GM21529 (cell line): ENCODE measurements at regions not wholly inside any gene's neighbourhood (a gene's known extent, or its start where the extent isn't known, plus 50 kb on each side); places are given as distances from the start of the nearest gene placed in this dataset.
"Not testable (repeated sequence)": the region's sequence is repeated elsewhere in the genome, so short reads cannot be mapped to it uniquely, and the experiment has no call there.

Experiments
- ATAC-seq: cut with Tn5 transposase; IDR thresholded peaks from one replicate; pipeline ENCODE4 v1.9.1; 2021; ENCODE audit not compliant: unreplicated experiment

- no peak for ATAC-seq
Observed at GRCh38 chr3:94587291-94587690, 524.4 kb downstream of the NSUN3 start.

- ATAC-seq, result no peak
Observed at GRCh38 chr3:94593526-94594150, 530.8 kb downstream of the NSUN3 start.

- no peak for ATAC-seq
Observed at GRCh38 chr3:94596141-94596540, 533.3 kb downstream of the NSUN3 start.

- ATAC-seq, result peak; percentile 38
Observed at GRCh38 chr3:94596887-94597566, 534.2 kb downstream of the NSUN3 start.

- ATAC-seq, result no peak
Observed at GRCh38 chr3:94607778-94608177, 544.9 kb downstream of the NSUN3 start.

- ATAC-seq, result no peak
Observed at GRCh38 chr3:94609908-94610307, 547.0 kb downstream of the NSUN3 start.

GRCh38 chr3:94611596-94611995 lies 548.7 kb downstream of the NSUN3 start:
- ATAC-seq, result no peak

GRCh38 chr3:94612631-94613030 lies 549.8 kb downstream of the NSUN3 start:
- ATAC-seq, result no peak

- no peak for ATAC-seq
Observed at GRCh38 chr3:94614192-94614591, 551.3 kb downstream of the NSUN3 start.

GRCh38 chr3:94615275-94616065 lies 552.6 kb downstream of the NSUN3 start:
- ATAC-seq, result no peak

GRCh38 chr3:94616833-94617232 lies 554.0 kb downstream of the NSUN3 start:
- ATAC-seq, result no peak

- ATAC-seq, result no peak
Observed at GRCh38 chr3:94617312-94617711, 554.5 kb downstream of the NSUN3 start.

GRCh38 chr3:94619643-94620042 lies 556.8 kb downstream of the NSUN3 start:
- no peak for ATAC-seq

- no peak for ATAC-seq
Observed at GRCh38 chr3:94626573-94626972, 563.7 kb downstream of the NSUN3 start.

- no peak for ATAC-seq
Observed at GRCh38 chr3:94627689-94628088, 564.8 kb downstream of the NSUN3 start.

GRCh38 chr3:94643400-94643799 lies 580.5 kb downstream of the NSUN3 start:
- no peak for ATAC-seq

- ATAC-seq, result no peak
Observed at GRCh38 chr3:94645790-94646189, 582.9 kb downstream of the NSUN3 start.

- no peak for ATAC-seq
Observed at GRCh38 chr3:94647131-94647530, 584.3 kb downstream of the NSUN3 start.

GRCh38 chr3:94648270-94649180 lies 585.7 kb downstream of the NSUN3 start:
- ATAC-seq, result not testable (repeated sequence)

- ATAC-seq, result no peak
Observed at GRCh38 chr3:94654096-94654495, 591.2 kb downstream of the NSUN3 start.

- ATAC-seq, result no peak
Observed at GRCh38 chr3:94665922-94666321, 603.1 kb downstream of the NSUN3 start.
